ENCODE measurements at regions not wholly inside any gene's neighbourhood (a gene's known extent, or its start where the extent isn't known, plus 50 kb on each side); places are given as distances from the start of the nearest gene placed in this dataset.

GRCh38 chr13:44155422-44156293 is 218.0 kb upstream of the SERP2 start:
- no peak for DNase-seq (ENCODE audit: low read depth)

- no peak for DNase-seq (ENCODE audit: low read depth)
Observed at GRCh38 chr13:44156294-44156658, 217.3 kb upstream of the SERP2 start.

GRCh38 chr13:44157606-44158005 is 216.0 kb upstream of the SERP2 start:
- no peak for DNase-seq (ENCODE audit: low read depth)

- DNase-seq (ENCODE audit: low read depth), result no peak
Observed at GRCh38 chr13:44158098-44158521, 215.5 kb upstream of the SERP2 start.

GRCh38 chr13:44158881-44159632 is 214.6 kb upstream of the SERP2 start:
- no peak for DNase-seq (ENCODE audit: low read depth)

GRCh38 chr13:44159633-44160279 is 213.9 kb upstream of the SERP2 start:
- DNase-seq (ENCODE audit: low read depth), result no peak

GRCh38 chr13:44160591-44161191 is 212.9 kb upstream of the SERP2 start:
- DNase-seq (ENCODE audit: low read depth), result no peak

- no peak for DNase-seq (ENCODE audit: low read depth)
Observed at GRCh38 chr13:44163108-44163507, 210.5 kb upstream of the SERP2 start.

GRCh38 chr13:44165221-44165888 is 208.3 kb upstream of the SERP2 start:
- no peak for DNase-seq (ENCODE audit: low read depth)

- DNase-seq (ENCODE audit: low read depth), result no peak
Observed at GRCh38 chr13:44165889-44166496, 207.6 kb upstream of the SERP2 start.

- DNase-seq (ENCODE audit: low read depth), result no peak
Observed at GRCh38 chr13:44169018-44169911, 204.4 kb upstream of the SERP2 start.

GRCh38 chr13:44170731-44171130 is 202.9 kb upstream of the SERP2 start:
- DNase-seq (ENCODE audit: low read depth), result no peak

- no peak for DNase-seq (ENCODE audit: low read depth)
Observed at GRCh38 chr13:44171156-44171555, 202.5 kb upstream of the SERP2 start.

GRCh38 chr13:44171861-44172260 is 201.8 kb upstream of the SERP2 start:
- no peak for DNase-seq (ENCODE audit: low read depth)

- DNase-seq (ENCODE audit: low read depth), result no peak
Observed at GRCh38 chr13:44172281-44172810, 201.3 kb upstream of the SERP2 start.

- DNase-seq (ENCODE audit: low read depth), result no peak
Observed at GRCh38 chr13:44174769-44175425, 198.7 kb upstream of the SERP2 start.

GRCh38 chr13:44176173-44176572 is 197.5 kb upstream of the SERP2 start:
- DNase-seq (ENCODE audit: low read depth), result no peak

GRCh38 chr13:44180876-44181536 is 192.6 kb upstream of the SERP2 start:
- DNase-seq (ENCODE audit: low read depth), result no peak

- no peak for DNase-seq (ENCODE audit: low read depth)
Observed at GRCh38 chr13:44181931-44182330, 191.7 kb upstream of the SERP2 start.
